ENCODE measurements at regions not wholly inside any gene's neighbourhood (a gene's known extent, or its start where the extent isn't known, plus 50 kb on each side); places are given as distances from the start of the nearest gene placed in this dataset.
A peak's percentile ranks its signal among the peaks of the same experiment; 100 is the strongest.
"Not testable (repeated sequence)": the region's sequence is repeated elsewhere in the genome, so short reads cannot be mapped to it uniquely, and the experiment has no call there.

DNA sequence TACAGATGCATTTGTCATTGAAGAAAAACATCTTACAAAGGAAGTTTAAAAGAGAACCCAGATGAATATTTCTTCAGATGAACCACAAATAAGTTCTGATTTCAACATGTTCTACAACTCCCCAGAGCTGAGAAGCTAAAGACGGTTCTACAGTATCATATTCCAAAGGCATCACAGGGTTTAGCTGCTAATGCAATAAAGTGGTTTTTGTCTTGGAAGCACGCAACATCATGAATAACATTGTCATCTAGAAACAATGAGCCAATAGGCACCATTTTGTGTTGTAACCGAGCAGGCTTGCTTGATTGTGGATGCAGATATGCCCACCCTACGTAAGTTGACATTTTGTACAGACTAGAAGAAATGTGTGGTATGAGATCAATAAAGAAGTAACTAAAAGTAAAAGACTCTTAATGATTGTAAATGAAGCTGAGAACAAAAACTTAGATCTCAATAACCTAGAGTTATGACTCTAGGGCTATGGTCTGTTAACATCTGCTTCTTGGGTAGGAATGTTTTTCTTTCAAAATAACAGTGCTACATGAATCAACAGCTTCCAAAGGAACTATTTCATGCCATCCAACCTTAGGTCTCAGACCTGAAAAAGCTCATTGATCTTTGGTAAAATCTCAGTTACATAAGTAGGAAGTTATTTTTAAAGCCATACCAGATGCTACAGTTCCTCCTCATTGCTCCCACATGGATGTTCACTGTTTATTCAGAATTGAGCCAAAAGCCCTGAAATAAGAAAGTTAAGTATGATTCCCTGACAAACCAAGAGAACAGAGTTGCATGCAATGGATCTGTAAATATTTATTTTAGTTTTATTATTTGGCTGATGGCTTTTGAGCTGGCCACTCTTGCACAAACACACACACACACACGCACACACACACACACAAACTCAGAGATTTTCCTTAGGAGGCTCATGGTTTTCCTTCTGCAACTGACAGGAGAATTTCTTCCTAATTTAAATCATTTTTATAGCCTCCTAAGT is 118.7 kb upstream of the SLCO6A1 start:
- no peak for DNase-seq

DNA sequence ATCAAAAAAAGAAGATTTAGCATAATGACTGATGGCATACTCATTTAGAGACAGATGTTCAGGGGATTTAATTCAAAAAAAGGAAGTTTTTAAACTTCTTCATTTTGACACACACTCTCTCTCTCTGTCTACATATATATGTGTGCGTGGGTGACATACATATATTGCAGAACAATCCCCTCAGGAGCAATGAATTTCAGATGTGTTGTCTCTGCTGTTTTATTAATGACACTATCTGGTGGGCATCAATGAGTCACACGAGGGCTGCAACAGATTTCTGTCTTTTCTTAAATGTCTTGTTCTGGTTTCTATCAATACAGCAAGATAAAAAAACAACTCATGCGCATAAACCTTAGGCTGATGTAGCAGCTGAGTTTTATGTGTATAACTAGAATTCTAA is 123.5 kb upstream of the SLCO6A1 start:
- peak; percentile 18 for DNase-seq

DNA sequence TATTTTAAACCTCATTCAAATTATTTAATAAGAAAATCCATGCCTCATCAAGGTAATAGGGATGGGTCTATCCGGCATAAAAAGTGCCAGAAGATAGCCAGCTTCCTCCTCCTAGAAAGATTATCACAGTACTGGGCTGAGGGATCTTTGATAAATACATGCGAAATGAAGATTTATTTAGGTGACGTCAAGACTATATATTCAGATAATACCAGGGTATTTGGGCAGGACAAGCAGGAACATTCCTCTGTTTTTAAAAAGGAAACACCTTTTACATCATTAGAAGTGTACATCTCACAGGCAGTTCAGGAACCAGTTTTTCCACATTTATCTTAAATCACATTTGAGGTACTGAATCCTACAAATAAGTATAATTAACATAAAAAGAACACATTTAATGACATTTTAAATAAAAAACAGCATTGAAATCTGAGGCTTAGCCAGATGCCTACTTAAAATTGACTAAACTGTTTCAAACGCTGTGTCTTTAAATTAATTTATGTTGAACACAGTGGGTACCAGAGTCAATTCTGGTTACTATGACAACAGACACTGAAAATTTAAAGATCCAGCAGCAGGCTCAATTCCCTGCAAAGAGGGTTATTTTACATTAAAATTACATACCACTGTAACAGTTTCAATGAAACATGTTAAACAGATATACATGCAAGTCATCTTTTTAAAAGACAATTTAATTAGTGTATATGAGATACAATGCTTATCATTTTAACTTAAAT is 124.7 kb upstream of the SLCO6A1 start:
- DNase-seq, result no peak

DNA sequence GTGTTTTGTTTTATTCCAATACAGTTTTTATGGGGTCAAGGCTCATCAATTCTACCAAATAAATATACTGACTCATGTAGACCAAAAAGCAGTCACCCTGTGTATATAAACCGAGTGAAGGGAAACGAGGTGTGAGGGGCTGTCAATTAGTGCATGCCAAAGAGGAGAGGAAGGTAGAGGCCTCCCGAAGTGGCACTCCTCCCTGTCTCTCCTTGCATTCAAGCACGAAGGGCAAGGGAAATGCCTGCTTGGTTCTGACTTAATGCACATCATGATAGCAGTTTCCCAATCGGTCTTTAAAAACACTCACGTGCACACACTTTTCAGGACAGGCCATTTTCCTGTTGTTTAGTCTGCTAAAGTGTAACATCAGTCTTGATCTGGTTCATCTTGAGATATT is 125.6 kb upstream of the SLCO6A1 start:
- DNase-seq, result no peak

DNA sequence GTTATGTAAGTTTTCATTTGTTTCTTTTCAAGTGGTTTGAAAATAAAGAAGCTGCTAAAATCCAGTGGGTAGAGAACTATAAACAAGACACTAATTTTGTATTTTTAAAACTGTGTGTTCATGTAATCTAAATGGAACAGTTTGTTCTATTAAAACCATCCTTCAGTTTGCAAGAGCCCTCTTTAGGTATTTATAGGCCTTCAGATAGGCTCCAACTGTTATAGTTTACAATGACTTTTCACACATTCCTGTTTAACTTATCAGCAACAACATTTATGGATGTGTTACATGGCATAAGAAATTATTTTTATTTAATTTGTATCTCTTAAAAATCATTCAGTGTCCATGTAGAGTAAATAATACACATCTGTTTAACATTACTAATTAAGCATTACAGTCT is 126.7 kb upstream of the SLCO6A1 start:
- DNase-seq, result no peak

DNA sequence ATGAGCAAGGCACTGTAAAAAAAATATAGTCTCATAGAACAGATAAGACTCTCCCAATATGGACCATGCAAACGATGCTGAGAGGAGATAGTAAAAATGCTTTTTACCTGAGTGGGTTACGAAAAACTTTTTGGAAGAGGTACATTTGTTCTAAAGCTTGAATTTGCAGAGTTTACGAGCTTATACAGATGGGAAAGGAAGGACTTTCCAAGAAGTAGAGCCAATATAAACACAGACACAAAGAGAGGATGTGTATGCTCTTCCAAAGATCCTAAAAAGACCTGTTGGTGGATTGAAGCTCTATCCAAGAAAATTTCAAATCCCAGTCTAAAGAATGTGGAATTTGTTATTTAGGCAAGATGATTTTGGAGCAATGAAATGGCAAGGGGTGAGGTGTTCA is 127.1 kb upstream of the SLCO6A1 start:
- no peak for DNase-seq

DNA sequence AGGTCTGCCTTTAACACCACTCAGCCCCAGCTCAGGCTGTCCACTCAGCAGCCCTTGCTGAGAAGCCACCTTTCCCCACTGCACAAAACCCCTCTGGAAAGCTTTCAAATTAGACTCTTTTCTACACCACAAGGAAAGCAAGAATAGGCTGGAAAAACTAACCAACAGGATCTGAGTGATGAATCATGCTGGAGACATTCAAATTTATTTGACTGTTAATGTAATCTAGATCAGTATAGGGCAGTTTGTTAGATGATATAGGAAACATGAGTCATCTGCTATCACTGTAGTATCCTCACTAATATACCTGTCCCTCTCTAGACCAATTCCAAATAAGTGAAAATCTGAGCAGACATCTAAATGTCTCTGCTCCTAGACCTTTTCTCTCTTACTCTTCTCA is 127.8 kb upstream of the PAM start:
- DNase-seq, result no peak

DNA sequence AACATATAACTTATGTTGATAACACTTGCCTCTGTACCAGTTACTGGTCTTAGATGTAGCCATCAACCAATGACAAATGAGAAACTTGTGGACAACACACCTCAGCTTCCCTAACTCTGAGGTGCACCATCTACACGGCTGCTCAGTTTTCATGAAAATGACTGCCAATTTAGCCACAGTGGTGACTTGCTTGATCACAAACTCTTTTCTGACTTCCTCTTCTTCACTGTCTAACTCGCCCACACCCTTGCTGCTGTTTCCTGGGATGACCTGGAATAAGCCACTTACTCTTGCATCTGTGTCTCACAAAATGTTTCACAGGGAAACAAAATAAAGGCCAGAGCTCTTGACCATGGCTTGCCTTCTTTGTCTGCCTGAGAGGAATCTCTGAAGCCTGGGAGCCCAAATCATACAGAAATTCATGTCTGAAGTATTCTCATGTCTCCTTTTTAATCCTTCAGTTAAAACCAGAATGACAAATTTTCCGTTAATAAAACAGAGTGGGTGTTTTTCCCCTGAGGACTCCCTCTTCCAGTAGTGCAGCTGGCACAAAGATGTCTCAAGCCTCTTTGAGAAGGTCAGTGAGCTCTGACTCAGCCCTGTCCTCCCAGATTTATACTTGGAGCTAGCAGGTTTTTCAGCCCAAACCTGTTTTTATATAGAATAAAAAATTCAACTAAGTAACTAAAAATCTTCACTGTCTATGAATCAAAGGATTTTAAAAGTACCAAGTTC is 126.5 kb upstream of the PAM start:
- DNase-seq, result peak; percentile 30

DNA sequence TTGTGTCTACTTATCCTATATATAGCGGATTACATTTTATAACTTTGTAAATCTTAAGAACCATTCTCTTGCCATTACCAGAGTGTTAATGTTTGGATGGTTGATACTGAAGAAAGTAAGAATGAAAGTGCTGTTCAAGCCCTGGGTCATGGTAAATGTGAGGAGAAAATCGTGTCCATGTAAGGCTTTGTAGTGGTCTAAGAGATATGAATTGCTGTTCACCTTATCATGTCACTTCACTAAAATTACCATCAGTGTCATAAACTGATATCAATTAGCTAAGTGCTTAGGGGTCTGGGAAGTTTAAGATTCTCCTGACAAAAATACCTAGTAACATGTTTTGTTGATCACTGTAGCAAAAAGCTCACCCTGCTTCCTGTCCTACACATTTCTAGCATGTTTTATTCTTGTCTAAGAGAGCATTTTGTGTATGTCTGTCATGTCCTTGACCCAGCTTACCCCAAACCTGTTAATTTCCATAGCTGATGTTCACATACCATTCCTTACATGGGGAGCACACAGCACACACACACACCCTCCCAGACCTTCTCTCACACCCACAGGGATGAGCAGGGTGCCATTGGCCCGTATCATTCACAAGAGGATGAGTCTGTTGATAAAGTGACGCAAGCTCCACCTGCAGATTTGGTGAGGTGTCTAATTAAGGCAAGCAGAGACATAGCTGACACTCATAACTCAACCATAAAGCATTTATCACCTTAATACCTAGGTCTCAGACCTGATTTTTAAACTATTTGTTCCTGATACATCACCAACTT is 125.1 kb upstream of the PAM start:
- DNase-seq, result no peak

DNA sequence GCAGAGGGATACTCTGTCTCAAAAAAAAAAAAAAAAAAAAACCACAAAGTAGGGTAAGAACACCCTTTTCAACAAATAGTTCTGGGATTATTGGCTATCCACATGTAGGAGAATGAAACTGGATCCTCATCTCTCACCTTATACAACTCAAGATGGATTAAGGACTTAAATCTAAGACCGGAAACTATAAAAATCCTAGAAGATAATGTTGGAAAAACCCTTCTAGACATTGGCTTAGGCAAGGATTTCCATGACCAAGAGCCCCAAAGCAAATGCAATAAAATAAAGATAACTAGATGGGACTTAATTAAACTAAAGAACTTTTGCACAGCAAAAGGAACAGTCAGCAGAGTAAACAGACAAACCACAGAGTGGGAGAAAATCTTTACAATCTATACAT is 119.7 kb upstream of the PAM start:
- DNase-seq, result not testable (repeated sequence)

DNA sequence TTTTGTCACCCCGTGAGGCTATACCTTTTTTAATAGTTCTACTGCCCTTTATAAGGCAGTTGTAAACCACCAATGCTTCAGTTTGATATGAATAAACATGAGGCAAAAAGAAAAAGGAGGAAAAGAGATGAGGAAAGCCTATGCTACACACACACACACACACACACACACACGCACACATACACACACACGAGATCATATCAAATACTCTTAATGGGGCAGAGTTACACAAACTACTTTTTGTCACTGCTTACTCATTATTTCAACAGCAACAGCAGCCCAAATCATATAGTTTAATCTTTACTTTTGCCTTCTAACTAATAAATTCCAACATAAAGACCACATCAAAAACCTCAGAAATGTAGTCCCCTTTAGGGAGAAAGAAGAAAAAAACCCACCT is 116.8 kb upstream of the PAM start:
- no peak for DNase-seq

DNA sequence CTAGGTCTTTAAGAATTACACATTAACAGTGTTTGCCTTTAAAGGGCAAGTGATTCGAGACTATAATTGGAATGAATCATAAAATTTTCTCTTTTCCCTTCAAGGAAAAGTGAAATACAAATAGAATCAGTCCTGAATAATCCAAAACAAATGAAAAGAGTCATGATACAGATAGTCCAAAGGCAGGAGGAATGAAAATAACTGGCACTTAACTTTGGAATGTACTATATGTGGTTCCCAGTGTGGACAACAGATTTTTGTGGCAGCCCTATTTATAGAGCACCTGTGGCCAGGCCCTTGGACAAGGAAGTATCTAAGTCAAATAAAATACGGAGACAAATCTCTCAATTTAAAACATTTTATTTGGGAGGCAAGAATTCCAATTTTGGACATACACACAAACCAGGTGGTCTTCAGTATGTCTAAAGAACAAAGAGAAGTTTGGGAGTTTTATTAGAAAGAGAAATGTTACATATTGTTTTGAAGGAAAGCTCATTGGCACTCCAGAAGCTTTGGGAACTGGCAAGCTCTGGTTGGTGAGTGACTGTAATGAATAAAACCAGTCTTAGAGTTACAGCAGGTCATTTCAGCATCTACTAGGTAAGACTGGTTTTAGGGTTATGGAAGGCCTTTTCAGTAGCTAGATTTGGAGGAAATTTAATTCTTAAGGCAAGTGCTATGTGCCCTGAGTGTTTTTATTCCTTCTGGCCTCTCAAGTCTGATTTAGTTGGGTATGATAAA is 116.0 kb upstream of the PAM start:
- no peak for DNase-seq

DNA sequence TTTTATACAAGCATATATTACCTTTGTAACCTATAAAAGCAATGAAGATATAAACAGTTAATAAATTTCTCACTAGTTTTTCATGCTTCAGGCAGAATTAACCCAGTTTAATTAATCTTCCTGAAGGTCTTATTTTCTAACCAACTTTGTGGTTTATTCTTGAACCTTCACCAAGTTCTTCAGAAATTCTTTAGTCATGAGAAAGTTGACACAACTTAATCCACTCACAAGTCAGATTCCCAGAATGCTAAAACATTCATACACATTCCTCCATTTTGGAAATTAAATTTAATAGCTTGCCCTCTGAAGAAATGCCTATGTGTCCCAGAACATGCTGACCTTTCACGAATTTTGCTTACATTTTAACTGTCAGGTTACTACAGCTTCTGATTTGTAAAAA is 105.4 kb upstream of the PAM start:
- no peak for DNase-seq

DNA sequence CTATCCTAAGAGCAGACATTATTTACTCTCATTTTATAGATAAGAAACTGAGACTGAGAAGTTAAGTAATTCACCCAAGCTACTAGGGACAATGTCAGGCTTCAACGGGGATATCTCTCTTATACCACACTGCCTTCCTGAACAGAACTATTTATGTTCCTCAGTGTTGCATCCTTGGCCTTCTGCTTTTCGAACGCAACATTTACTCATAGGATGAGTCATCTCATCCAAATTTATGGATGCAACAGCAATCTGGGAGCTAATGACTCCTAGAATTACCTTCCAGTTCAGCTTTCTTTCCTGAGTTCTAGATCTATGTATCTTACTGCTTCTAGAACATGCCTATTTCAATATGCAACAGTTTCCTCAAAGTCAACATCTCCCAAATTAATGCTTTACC is 103.6 kb upstream of the PAM start:
- DNase-seq, result no peak

DNA sequence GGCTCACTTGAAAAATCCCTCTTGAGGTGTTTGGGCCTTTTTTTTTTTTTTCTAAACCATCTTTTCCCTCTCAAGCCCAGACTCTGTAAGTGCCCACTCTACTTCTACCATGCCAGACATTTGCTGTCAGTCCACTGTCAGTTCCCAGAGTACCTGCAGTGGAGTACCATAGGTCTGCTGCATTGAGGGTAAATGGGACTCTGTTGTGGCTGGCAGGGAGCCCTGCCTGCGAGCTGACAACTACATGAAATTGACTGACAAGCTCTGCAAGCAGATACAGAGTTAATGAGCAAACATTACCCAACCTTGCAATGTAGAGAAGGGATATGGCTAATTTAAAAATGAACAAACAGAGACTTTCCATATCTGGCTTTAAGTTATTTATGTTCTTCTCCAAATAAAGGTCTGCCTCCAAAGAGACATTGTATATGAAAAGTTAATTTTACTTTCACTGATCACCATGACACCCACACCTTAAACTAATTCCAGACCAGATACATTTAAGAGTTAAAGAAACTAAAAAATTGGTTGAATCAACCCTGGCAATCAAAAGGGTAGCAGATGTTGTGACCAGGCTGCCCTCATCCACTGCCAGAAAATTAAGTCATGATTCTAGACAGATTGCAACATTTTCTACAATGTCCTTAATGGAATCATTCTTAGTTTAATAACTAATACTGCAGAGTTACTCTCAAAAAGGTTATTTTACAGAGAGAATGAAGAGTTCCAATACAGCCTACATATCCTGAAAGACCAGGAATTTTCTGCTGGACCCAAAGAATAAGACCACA is 100.4 kb upstream of the PAM start:
- DNase-seq, result no peak

DNA sequence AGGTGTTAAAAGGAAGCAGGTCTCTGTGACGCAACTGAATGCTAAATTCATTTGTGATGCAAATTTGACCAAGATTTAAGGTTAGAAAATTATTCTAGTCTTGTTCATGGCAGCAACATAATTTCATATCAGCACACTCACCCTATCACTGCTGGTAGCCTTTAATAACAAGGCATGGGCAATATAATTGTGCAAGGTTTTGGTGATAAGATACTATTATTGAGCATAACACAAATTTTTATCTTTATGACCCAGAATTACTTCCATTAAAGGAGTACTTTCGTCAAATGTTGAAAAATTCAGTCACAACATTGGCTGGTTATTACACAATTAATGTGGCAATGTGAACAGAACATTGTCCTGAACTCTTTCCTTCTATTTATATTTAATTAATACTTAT is 96.0 kb upstream of the PAM start:
- DNase-seq, result no peak

DNA sequence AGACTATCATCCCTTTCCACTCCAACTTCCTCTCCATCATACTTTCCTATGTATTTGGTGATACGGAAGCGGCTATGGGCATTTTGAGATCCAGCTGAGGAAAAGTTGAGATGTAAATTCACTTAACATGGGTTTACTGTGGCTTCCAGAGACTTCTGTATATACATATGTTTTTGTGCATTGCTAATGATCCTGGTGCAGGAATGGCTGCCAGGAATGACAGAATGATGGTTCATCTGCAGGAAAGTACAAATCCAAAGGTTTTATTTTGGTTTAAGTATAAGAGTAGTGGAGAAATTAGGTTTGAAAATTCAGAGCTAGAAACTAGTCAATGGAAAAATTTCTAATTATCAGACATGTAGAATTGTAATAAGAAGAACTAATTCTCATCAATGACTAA is 95.0 kb upstream of the PAM start:
- DNase-seq, result no peak

DNA sequence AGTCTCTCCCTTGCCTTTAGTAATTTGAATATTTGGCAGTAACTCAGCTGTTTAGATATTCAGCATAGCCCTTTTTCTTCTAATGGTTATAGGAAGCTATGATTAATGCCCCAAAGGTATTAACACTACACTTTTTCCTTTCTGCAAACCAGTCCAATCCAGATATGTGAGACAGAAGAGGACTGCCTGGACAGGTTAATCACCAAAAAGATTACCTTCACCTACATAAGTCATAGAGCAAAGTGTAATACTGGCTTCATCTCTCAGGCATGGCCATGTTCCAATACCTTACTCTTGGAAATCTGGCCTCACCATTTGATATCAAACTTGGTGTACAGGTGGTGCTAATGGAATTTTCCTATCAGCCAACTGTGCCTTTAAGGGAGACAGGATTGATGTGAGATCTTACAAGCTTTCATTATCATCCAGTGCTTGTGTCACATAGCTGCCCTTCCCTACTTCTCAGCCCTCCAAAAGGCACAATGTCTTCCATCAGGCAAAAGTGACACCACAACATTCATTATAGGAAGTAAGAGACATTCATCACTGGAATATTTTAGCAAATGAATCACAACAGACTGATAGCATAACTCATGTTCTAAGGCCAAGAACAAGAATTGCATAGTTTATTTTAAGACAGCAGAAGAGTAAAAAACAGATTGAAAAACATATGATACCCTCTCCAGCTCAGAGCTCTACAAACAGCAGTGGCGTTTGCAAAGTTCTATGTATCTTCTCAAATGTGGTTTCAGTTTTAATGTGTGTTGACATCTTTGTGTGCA is 91.2 kb upstream of the PAM start:
- DNase-seq, result no peak

DNA sequence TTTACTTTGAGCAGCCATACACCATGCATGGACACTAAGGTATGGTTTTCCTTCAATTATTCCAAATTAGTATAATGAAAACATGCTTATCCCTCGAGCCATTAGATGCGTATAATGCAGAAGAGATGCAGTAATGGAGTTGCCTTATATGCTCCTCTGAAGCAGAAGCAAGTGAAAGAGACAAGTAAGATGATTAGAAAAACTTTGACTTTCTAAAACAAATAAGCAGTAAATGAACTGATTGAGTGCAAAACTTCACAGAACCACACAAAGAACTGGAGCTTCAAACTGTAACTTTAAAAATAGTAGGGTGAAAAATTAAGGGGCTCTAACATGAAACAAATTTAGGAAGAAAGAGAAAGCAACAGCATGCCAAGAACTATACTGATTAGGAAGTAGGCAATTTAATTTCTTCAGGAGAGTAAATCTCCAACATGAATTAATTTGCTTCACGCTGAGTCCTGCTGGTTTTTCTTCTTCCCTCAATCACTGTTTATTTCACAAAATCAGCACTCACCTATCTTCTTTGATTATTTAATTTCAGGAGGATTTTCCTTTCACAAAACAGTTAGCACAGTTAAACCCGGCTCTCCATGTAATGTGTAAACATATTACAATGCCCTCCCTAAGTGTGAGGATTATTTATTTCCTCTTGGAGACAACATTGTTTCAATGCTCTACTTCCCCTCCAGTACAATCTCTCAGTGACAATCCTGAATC is 90.3 kb upstream of the PAM start:
- no peak for DNase-seq

Measured in hematopoietic multipotent progenitor cell treated with erythropoietin and hydrocortisone succinate and interleukin-3 and kit ligand, for 4 days (in vitro differentiated cells).